ENCODE measurements at regions not wholly inside any gene's neighbourhood (a gene's known extent, or its start where the extent isn't known, plus 50 kb on each side); places are given as distances from the start of the nearest gene placed in this dataset.

GRCh38 chr4:79473439-79473724, 65.4 kb upstream of the GK2 start:
- peaks cover 1% of the 10 kb centered on the region for H3K27me3 Mint-ChIP-seq

DNA sequence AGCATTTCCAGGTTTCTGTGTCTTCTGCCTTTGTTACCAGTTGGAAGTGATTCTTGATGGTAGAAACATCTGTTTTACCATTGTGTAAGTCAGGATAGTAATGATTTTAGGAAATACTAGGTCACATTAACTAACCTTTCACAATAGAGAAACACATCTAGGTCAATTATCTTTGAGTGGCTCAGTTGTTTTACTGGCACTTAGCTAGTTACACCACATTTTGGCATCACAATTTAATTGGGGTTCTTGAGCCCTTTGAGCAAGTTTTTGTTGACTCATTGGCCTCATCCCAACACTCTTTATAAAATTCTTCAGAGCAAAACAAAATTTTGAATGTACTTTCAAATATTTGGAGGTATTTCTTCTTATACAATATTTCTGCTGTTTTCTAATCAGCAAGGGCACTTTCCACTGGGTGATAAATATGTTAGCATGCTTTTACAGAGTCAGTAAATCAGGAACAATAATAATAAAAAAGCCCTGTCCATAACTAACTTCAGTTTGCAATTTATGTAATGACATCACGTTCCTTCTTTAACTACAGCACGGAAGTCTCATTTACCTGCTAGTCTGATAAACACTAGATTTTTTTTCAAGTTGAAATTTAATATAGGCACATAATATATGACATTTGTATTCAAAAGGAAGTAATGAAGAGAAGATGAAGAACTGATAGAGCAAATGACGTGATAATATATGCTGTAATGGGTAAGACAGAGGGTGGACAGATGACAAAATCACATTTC, 64.8 kb upstream of the GK2 start:
- no peak overlapping the region for H3K4me3 Mint-ChIP-seq
- no peaks in the 10 kb centered on the region for H3K9me3 Mint-ChIP-seq (ENCODE audit: low read depth)
- no peaks in the 10 kb centered on the region for H3K36me3 Mint-ChIP-seq
- H3K4me1 Mint-ChIP-seq (ENCODE audit: low read depth) = no peaks in the 10 kb centered on the region
- peaks cover 1% of the 10 kb centered on the region for H3K27me3 Mint-ChIP-seq
- no peak overlapping the region for H3K27ac Mint-ChIP-seq

More at GRCh38 chr4:79473439-79473724, 65.4 kb upstream of the GK2 start:
- Mint-ChIP-seq H3K36me3 (no peaks in the 10 kb centered on the region), H3K27ac (no peak overlapping the region), H3K4me1 (ENCODE audit: low read depth) (no peaks in the 10 kb centered on the region), H3K9me3 (ENCODE audit: low read depth) (no peaks in the 10 kb centered on the region), H3K4me3 (no peak overlapping the region)

GRCh38 chr4:79472036-79472435, 64.0 kb upstream of the GK2 start:
- H3K27me3 Mint-ChIP-seq = peaks cover 1% of the 10 kb centered on the region
- H3K4me1 Mint-ChIP-seq (ENCODE audit: low read depth) = no peaks in the 10 kb centered on the region
- no peak overlapping the region for H3K27ac Mint-ChIP-seq

DNA sequence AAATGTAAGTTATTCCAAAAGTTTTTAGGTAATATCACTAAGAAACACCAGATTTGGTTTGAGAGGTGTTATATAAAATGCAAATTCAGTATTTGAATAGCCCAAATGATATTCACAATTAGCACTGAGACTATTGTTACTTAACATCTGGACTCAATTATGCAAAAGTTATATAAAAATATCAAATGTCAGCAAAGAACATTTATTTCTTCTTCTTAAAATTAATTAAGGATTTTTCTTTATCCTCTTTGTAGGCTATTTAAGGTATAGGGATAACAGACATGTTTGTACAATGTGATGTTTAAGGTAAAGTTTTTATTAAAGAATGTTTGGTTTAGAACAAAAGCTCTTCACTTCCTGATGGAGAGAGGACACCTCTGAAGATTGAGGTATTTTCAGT, 63.3 kb upstream of the GK2 start:
- no peaks in the 10 kb centered on the region for H3K9me3 Mint-ChIP-seq (ENCODE audit: low read depth)
- H3K36me3 Mint-ChIP-seq = no peaks in the 10 kb centered on the region
- peaks cover 1% of the 10 kb centered on the region for H3K27me3 Mint-ChIP-seq
- no peak overlapping the region for H3K4me3 Mint-ChIP-seq
- no peak overlapping the region for H3K27ac Mint-ChIP-seq
- H3K4me1 Mint-ChIP-seq (ENCODE audit: low read depth) = no peaks in the 10 kb centered on the region

More at GRCh38 chr4:79472036-79472435, 64.0 kb upstream of the GK2 start:
- Mint-ChIP-seq H3K9me3 (ENCODE audit: low read depth) (no peaks in the 10 kb centered on the region), H3K36me3 (no peaks in the 10 kb centered on the region), H3K4me3 (no peak overlapping the region)

- H3K4me3 Mint-ChIP-seq = no peak overlapping the region
- peaks cover 1% of the 10 kb centered on the region for H3K27me3 Mint-ChIP-seq
- H3K36me3 Mint-ChIP-seq = no peaks in the 10 kb centered on the region
- no peaks in the 10 kb centered on the region for H3K9me3 Mint-ChIP-seq (ENCODE audit: low read depth)
- H3K27ac Mint-ChIP-seq = no peak overlapping the region
- no peaks in the 10 kb centered on the region for H3K4me1 Mint-ChIP-seq (ENCODE audit: low read depth)
Observed at GRCh38 chr4:79467246-79467932, 59.4 kb upstream of the GK2 start.

- H3K4me3 Mint-ChIP-seq = no peak overlapping the region
- H3K36me3 Mint-ChIP-seq = no peaks in the 10 kb centered on the region
- no peaks in the 10 kb centered on the region for H3K4me1 Mint-ChIP-seq (ENCODE audit: low read depth)
- H3K9me3 Mint-ChIP-seq (ENCODE audit: low read depth) = no peaks in the 10 kb centered on the region
- H3K27me3 Mint-ChIP-seq = peaks cover 1% of the 10 kb centered on the region
- H3K27ac Mint-ChIP-seq = no peak overlapping the region
Observed at GRCh38 chr4:79466621-79467020, 58.6 kb upstream of the GK2 start.
